ENCODE measurements at regions not wholly inside any gene's neighbourhood (a gene's known extent, or its start where the extent isn't known, plus 50 kb on each side); places are given as distances from the start of the nearest gene placed in this dataset.

DNA sequence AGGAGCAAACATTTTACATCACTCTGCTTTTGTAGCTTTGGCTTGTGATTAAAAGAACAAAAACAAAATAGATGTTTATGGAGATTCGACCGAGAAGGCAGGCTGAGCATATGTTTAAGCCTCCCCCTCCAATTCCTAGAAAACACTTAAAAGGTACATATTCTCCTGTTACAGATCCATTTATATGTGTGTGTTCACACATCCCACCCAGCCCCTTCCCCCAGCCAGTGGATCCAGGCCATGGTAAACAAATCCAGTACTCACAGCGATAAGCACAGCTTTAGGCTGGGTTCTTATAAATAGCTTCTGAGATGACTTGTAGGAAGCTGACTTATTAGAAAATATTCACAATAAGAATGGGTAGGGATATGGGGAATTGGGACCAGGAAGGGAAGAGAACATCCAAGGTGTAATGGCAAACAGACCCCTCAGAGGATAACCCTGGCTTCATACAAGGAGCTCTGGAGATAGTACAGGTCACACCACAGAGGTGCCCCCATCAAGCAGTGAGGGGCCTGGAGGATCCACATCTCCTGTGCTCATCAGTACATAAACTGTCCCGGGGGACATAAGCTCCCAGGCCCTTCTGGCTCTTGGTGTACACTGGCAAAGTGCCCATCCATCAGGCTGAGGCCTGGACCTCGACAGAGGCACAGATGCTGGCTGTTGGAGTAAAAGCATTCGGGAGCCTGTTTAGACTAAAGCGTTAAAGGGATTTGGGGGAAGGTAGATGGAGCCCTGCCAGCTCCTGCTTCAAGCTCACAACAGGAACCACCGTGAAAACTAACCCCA lies 70.0 kb upstream of the UBE2E1 start:
- Mint-ChIP-seq H3K4me1 (peaks cover 15% of the 10 kb centered on the region), H3K4me3 (no peak overlapping the region), H3K27ac (no peak overlapping the region), H3K36me3 (ENCODE audit: low read depth) (no peaks in the 10 kb centered on the region), H3K9me3 (no peaks in the 10 kb centered on the region), H3K27me3 (peaks cover 17% of the 10 kb centered on the region)
- DNase-seq (no peak), ATAC-seq (no peak)

DNA sequence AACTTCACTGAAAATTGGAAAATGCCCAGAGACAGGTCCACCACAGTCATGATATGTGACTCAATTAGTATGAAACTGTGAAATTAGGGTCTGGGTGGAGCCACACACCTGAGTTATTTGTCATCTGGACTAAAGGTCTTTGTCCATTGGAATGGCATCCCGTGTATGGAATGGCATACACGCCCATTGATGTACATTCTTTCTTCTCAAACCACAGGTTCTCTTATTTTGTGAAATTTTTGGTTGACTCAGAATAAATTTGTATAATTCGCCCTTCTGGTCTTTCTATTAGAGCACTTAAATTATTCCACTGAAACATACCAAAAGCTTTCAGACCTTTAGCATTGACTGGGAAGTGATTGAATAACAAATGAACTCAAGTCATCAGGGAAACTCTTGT lies 66.8 kb upstream of the UBE2E1 start:
- no peaks in the 10 kb centered on the region for H3K9me3 Mint-ChIP-seq
- peaks cover 21% of the 10 kb centered on the region for H3K4me1 Mint-ChIP-seq
- no peak overlapping the region for H3K4me3 Mint-ChIP-seq
- H3K27me3 Mint-ChIP-seq: peaks cover 25% of the 10 kb centered on the region
- peak overlapping the region; percentile 12 for H3K27ac Mint-ChIP-seq
- H3K36me3 Mint-ChIP-seq (ENCODE audit: low read depth): no peaks in the 10 kb centered on the region
- DNase-seq (no peak), ATAC-seq (no peak)

DNA sequence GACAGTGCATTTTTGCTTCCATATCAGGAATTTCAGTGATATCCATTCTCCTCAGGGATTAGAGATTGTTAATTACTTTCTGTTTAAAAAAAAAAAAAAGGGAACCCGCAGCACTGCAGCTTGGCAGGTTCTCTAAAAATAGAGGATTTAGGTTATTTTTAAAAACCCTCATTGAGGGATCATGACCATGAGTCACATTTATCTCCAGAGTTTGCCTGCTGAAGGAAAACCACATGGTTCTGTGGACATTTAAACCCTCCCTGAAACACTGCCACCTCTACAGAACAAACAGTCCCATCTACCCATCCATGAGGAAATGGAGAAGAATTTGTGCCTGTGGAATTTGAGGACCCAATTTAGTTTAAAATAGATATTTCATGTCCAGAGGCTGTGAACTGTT lies 66.2 kb upstream of the UBE2E1 start:
- Mint-ChIP-seq H3K27me3 (peaks cover 25% of the 10 kb centered on the region), H3K4me1 (peaks cover 21% of the 10 kb centered on the region), H3K36me3 (ENCODE audit: low read depth) (no peaks in the 10 kb centered on the region), H3K9me3 (no peaks in the 10 kb centered on the region), H3K4me3 (no peak overlapping the region), H3K27ac (no peak overlapping the region)
- ATAC-seq (no peak), DNase-seq (no peak)

DNA sequence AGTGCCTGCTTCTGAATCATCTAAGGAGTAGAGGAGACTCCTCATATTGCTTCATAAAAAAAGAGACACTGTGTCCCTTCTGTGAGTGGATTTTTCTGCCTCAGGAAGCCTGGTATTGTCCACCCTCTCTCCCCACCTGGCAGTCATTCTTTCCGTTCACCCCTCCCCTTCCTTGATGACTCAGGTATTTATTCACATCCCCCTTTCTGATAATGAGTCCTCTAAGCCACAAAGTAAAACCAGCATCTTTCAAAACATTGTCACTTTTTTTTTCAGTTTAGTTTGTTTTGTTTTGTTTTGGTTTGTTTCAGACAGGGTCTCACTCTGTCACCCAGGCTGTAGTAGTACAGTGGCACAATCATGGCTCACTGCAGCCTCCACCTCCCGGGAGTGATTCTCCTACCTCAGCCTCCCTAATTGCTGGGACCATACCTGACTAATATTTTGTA lies 65.2 kb upstream of the UBE2E1 start:
- Mint-ChIP-seq H3K27me3 (peaks cover 25% of the 10 kb centered on the region), H3K9me3 (no peaks in the 10 kb centered on the region), H3K4me3 (peak overlapping the region; percentile 27), H3K36me3 (ENCODE audit: low read depth) (no peaks in the 10 kb centered on the region), H3K4me1 (peaks cover 21% of the 10 kb centered on the region), H3K27ac (peak overlapping the region; percentile 68)
- peak; percentile 45 for DNase-seq
- ATAC-seq: peak; percentile 90

DNA sequence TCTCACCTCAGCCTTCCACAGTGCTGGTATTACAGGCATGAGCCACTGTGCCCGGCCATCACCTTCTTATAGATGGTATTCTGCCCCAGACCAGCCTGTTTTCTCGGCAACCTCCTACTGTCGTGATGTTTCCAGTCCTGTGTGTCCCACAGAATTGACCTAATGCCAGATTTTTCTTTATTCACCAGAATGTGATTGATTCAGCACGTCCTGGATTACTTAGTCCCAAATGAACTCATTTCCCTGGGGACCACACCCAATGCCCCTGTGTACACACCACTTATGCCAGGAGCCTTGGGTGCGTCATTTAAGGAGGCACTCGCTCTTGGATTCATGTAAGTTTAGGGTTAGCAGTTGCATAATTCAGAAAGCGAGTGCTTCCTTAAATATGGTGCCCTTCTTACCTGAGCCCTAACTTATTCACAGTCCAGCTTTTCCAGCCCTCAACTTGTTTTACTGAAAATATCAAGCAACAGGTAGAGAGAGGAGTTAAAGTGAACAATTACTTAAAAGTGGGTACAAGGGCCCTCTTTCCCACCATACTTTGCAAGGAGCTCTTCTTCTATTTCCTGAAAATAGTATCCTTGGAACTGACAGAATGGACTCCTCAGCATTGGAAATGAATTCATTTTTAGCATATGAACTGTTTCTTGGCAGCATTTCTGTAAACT lies 64.6 kb upstream of the UBE2E1 start:
- peaks cover 25% of the 10 kb centered on the region for H3K27me3 Mint-ChIP-seq
- H3K36me3 Mint-ChIP-seq (ENCODE audit: low read depth): no peaks in the 10 kb centered on the region
- H3K4me1 Mint-ChIP-seq: peaks cover 21% of the 10 kb centered on the region
- no peak overlapping the region for H3K27ac Mint-ChIP-seq
- DNase-seq: no peak
- no peaks in the 10 kb centered on the region for H3K9me3 Mint-ChIP-seq
- ATAC-seq: no peak
- H3K4me3 Mint-ChIP-seq: no peak overlapping the region

DNA sequence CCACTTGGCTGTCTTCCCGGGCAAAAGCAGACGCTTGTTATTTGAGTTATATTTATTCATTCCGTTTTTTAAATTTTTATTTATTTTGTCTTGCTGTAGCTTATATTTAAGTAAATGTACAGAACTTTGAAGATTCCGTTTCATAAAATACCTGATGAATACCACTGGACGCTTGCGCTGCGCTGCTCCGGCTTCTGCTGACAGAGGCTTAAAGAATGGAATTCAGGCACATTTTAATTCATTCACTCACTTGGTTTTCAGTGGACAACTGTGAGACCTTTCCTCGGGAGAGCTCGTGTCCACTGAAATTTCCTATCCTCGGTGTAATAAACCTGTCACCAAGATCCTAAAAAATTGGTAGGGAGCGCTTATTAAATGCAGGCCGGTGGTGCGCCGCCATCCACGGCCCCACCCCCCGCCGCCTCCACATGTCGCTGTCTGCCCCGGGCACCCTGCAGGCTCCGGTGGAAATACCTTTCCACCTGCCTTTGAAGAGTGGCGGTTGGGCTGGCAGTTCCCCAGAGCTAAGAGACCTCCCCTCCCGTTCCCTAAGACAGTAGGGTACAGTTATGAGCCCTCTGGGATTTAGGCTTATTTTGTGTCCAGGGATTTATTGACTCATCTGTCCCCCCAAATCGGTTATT lies 62.5 kb upstream of the UBE2E1 start:
- Mint-ChIP-seq H3K36me3 (ENCODE audit: low read depth) (no peaks in the 10 kb centered on the region), H3K27me3 (peaks cover 25% of the 10 kb centered on the region), H3K4me1 (peaks cover 23% of the 10 kb centered on the region), H3K4me3 (no peak overlapping the region), H3K27ac (no peak overlapping the region), H3K9me3 (no peaks in the 10 kb centered on the region)
- ATAC-seq (no peak), DNase-seq (no peak)

DNA sequence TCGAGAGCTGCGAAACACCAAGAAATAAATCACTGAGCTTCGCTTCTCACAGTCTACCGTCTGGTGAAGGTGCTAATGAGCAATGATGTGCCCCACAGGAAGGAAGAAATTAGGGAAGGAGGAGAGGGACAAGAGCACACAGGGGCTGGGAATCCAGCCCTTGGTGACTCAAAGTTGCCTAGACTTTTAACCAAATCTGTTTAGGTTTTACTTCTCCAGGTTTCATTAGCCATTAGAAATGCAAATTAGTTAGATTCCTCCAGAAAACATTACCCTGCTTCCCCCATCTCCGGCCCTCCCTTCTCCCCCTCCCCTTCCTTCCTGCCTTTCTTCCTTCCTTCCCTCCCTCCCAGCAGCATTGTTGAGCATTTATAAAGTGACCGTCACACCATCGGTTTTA lies 59.3 kb upstream of the UBE2E1 start:
- ATAC-seq (no peak), DNase-seq (no peak)
- Mint-ChIP-seq H3K9me3 (no peaks in the 10 kb centered on the region), H3K27ac (no peak overlapping the region), H3K36me3 (ENCODE audit: low read depth) (no peaks in the 10 kb centered on the region), H3K27me3 (peaks cover 10% of the 10 kb centered on the region), H3K4me3 (no peak overlapping the region), H3K4me1 (peaks cover 8% of the 10 kb centered on the region)

DNA sequence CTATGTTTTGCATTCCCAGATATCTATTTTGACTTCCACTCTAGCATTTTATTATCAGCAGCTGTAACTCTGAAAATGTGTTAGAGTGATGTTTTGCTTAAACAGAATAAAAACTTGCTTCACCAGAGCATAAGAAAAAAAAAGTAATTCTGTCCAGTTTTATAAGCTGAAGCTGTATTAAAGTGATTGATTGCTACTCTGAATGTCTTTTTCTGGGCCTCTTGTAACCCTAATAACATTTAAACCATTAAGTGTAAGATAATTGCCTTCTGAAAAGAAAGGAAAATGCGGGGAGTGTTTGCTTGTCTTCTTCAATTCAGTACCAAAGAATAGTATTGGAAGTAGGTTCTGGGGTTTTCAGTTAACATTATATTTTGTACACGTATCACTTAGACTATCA lies 57.9 kb upstream of the UBE2E1 start:
- DNase-seq (no peak), ATAC-seq (no peak)
- peaks cover 4% of the 10 kb centered on the region for H3K27me3 Mint-ChIP-seq
- no peaks in the 10 kb centered on the region for H3K9me3 Mint-ChIP-seq
- no peak overlapping the region for H3K27ac Mint-ChIP-seq
- no peak overlapping the region for H3K4me3 Mint-ChIP-seq
- H3K36me3 Mint-ChIP-seq (ENCODE audit: low read depth): no peaks in the 10 kb centered on the region
- peaks cover 8% of the 10 kb centered on the region for H3K4me1 Mint-ChIP-seq

DNA sequence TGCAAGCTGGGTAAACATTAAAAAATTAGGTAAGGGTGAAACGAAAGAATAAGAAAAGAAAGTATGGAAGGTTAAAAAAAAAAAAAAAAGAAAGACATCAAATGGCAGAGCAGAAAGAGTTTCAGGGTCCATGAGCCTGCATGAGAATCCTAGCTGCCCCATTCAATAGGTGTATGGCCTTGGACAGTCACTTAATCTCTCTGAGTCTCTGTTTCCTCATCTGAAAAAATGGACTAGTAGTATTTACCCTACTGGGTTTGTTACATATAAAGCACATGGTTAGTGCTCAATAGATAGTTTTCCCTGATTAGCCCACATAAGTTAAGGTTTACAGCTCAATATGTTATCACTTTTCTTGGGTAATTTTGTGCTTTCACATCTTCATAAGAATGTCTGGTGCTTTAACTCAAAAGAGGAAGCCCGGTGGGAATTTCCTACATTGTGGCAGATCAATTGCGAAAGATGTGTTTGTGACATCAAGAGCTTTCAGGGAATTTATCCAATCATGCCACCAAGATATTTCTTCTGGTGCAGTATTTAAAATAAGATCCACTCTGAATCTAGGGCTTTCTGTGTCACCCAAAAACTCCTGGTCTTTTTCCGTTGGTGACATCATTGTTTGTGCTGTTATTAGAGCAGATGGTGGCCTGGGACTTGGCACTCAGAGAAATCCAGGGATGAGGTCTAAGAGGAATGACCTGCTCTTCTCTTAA lies 57.2 kb upstream of the UBE2E1 start:
- Mint-ChIP-seq H3K36me3 (ENCODE audit: low read depth) (no peaks in the 10 kb centered on the region), H3K27ac (no peak overlapping the region), H3K9me3 (no peaks in the 10 kb centered on the region), H3K27me3 (no peaks in the 10 kb centered on the region), H3K4me1 (peaks cover 8% of the 10 kb centered on the region), H3K4me3 (no peak overlapping the region)
- DNase-seq (no peak), ATAC-seq (no peak)

DNA sequence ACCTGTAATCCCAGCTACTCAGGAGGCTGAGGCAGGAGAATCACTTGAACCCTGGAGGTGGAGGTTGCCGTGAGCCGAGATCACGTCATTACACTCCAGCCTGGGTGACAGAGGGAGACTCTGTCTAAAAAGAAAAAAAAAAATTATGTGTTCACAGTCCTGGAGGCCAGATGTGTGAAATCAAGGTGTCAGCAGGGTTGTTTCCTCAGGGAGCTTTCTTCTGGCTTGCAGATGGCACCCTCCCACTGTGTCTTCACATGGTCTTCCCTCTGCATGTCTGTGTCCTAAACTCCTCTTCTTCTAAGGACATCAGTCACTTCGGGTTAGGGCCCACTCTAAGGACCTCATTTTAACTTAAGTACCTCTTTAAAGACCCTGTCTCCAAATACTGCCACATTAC lies 56.1 kb upstream of the UBE2E1 start:
- no peaks in the 10 kb centered on the region for H3K9me3 Mint-ChIP-seq
- no peak overlapping the region for H3K27ac Mint-ChIP-seq
- no peaks in the 10 kb centered on the region for H3K27me3 Mint-ChIP-seq
- DNase-seq: no peak
- no peak overlapping the region for H3K4me3 Mint-ChIP-seq
- no peaks in the 10 kb centered on the region for H3K36me3 Mint-ChIP-seq (ENCODE audit: low read depth)
- H3K4me1 Mint-ChIP-seq: peaks cover 8% of the 10 kb centered on the region
- ATAC-seq: no peak

DNA sequence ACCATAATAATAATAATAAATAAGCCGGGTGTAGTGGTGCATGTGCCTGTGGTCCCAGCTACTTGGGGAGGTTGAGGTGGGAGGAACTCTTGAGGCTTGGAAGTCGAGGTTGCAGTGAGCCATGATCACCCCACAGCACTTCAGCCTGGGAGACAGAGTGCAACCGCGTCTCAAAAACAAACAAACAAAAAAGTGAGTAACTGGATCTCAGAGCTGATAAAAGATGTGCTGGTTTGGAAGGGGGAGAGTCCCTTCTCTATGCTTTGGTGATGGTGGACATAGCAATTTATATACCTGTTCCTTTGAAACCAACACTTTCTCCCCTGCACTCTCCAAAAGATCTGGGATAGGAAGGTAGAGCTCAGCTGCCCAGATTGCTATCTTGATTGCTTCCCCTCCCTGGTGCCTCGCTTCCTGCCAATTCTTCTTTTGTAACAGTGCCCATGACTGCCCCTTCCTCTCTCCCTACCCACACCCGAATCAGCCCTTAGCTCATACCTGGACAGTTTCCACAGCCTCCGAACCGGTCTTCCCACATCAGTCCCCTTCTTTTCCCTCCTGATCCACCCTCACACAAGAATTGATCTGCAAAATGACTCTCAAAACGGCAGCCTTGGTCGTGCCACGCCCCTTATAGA lies 55.1 kb upstream of the UBE2E1 start:
- no peak for DNase-seq

DNA sequence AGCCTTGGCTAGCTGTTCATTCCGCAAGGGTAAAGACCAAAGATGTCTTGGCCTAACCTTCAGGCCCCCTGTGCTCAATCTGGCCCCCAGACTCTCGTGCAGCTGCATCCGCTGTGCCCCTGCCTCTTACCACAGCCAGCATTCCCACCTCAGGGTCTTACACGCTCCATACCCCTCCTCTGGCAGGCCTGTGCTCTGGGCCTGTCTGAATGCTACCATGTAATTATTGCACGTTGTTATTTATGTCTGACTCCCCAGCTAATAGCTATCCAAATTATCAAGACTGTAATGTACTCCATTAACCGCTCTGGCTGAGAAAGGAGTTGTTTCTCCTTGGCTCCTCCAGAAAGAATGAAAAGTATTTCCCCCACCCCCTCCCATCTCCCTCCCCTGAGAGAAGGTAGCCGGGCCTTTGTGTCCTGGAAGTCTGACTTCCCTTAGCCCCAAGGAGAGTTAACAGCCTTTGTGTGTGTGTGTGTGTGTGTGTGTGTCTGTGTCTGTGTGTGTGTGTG lies 54.5 kb upstream of the UBE2E1 start:
- Mint-ChIP-seq H3K27ac (no peak overlapping the region), H3K27me3 (no peaks in the 10 kb centered on the region)

More for the DNA sequence above, 55.1 kb upstream of the UBE2E1 start:
- Mint-ChIP-seq H3K36me3 (ENCODE audit: low read depth) (no peaks in the 10 kb centered on the region), H3K4me1 (peaks cover 8% of the 10 kb centered on the region), H3K27me3 (no peaks in the 10 kb centered on the region), H3K27ac (no peak overlapping the region), H3K4me3 (no peak overlapping the region), H3K9me3 (no peaks in the 10 kb centered on the region)
- ATAC-seq: no peak

DNA sequence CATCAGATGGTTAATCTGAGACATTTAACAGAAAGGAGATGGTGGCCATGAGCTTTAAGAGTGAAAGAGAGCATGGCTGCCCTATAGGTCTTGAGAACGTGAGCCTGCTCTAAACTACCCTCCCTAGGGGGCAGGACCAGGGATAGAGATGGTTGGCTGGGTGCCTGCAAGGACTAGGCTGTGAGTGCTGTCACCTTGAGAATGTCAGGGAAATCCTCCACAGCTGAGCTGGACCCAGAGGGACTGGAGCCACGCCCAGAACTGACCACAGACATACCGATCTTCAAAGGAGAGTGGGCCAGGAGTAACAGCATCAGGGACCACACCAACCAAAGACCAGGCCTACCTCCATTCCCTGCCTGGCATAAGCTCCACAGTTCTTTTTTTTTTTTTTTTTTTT lies 53.6 kb upstream of the UBE2E1 start:
- ATAC-seq (no peak), DNase-seq (no peak)
- no peak overlapping the region for H3K27ac Mint-ChIP-seq
- H3K9me3 Mint-ChIP-seq: no peaks in the 10 kb centered on the region
- H3K4me3 Mint-ChIP-seq: no peak overlapping the region
- no peaks in the 10 kb centered on the region for H3K27me3 Mint-ChIP-seq
- H3K36me3 Mint-ChIP-seq (ENCODE audit: low read depth): no peaks in the 10 kb centered on the region
- peaks cover 8% of the 10 kb centered on the region for H3K4me1 Mint-ChIP-seq

More for the DNA sequence above, 54.5 kb upstream of the UBE2E1 start:
- Mint-ChIP-seq H3K9me3 (no peaks in the 10 kb centered on the region), H3K36me3 (ENCODE audit: low read depth) (no peaks in the 10 kb centered on the region), H3K4me3 (no peak overlapping the region), H3K4me1 (peaks cover 8% of the 10 kb centered on the region)
- DNase-seq: no peak
- no peak for ATAC-seq

DNA sequence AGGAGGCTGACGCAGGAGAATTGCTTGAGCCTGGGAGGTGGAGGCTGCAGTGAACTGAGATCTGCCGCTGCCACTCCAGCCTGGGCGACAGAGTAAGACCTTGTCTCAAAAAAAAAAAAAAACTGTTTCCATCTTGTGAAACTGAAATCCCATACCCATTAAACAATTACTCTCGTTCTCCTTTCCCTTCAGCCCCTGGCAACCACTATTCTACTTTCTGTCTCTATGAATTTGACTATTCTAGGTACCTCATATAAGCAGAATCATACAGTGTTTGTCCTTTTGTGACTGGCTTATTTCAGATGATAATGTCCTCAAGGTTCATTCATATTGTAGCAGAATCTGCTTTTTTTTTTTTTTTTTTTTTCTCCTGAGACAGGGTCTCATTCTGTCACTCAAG lies 51.5 kb upstream of the UBE2E1 start:
- Mint-ChIP-seq H3K4me3 (no peak overlapping the region), H3K27ac (no peak overlapping the region), H3K36me3 (ENCODE audit: low read depth) (no peaks in the 10 kb centered on the region), H3K9me3 (no peaks in the 10 kb centered on the region), H3K27me3 (no peaks in the 10 kb centered on the region), H3K4me1 (peaks cover 3% of the 10 kb centered on the region)
- DNase-seq (no peak), ATAC-seq (no peak)
